Neural crest cell (in vitro differentiated cells): ENCODE measurements at regions not wholly inside any gene's neighbourhood (a gene's known extent, or its start where the extent isn't known, plus 50 kb on each side); places are given as distances from the start of the nearest gene placed in this dataset.

Experiments
- DNase-seq: peaks from one replicate; pipeline ENCODE4 v3.0.0; 2021; ENCODE audit warnings: low read depth, mixed read lengths, low spot score
- H3K27ac Mint-ChIP-seq: one replicate; pipeline ENCODE4 v1.8.0; 2021; ENCODE audit warnings: mild to moderate bottlenecking, mixed read lengths; ENCODE audit not compliant: unreplicated experiment
- H3K27me3 Mint-ChIP-seq: 2 replicates; pipeline ENCODE4 v1.8.0; 2021; ENCODE audit warnings: low read depth, mild to moderate bottlenecking, mixed read lengths
- H3K36me3 Mint-ChIP-seq: 2 replicates; pipeline ENCODE4 v1.8.0; 2021; ENCODE audit warnings: low read depth, mild to moderate bottlenecking, mixed read lengths
- H3K4me1 Mint-ChIP-seq: 2 replicates; pipeline ENCODE4 v1.8.0; 2021; ENCODE audit warnings: mixed read lengths
- H3K4me3 Mint-ChIP-seq: one replicate; pipeline ENCODE4 v1.8.0; 2021; ENCODE audit warnings: mild to moderate bottlenecking, mixed read lengths
- H3K9me3 Mint-ChIP-seq: 2 replicates; pipeline ENCODE4 v1.8.0; 2021; ENCODE audit warnings: mixed read lengths
- CTCF ChIP-seq: fragments of 200-600 bp; sonication (generic); conservative IDR thresholded peaks from 2 replicates; pipeline ENCODE4 v1.5.0; 2021; ENCODE audit warnings: antibody characterized with exemption, mild to moderate bottlenecking

GRCh38 chr4:178090640-178091411 lies 648.6 kb upstream of the AGA start:
- no peaks in the 10 kb centered on the region for H3K36me3 Mint-ChIP-seq
- H3K4me1 Mint-ChIP-seq = no peaks in the 10 kb centered on the region
- DNase-seq = no peak
- no peaks in the 10 kb centered on the region for H3K27me3 Mint-ChIP-seq
- no peaks in the 10 kb centered on the region for H3K9me3 Mint-ChIP-seq
- no peak overlapping the region for H3K4me3 Mint-ChIP-seq
- H3K27ac Mint-ChIP-seq = no peak overlapping the region
- TF ChIP-seq CTCF = no peak

GRCh38 chr4:178102139-178102538 lies 659.9 kb upstream of the AGA start:
- no peaks in the 10 kb centered on the region for H3K9me3 Mint-ChIP-seq
- no peaks in the 10 kb centered on the region for H3K36me3 Mint-ChIP-seq
- H3K4me1 Mint-ChIP-seq = no peaks in the 10 kb centered on the region
- DNase-seq = no peak
- H3K4me3 Mint-ChIP-seq = no peak overlapping the region
- no peak for TF ChIP-seq CTCF
- no peaks in the 10 kb centered on the region for H3K27me3 Mint-ChIP-seq
- no peak overlapping the region for H3K27ac Mint-ChIP-seq

DNA sequence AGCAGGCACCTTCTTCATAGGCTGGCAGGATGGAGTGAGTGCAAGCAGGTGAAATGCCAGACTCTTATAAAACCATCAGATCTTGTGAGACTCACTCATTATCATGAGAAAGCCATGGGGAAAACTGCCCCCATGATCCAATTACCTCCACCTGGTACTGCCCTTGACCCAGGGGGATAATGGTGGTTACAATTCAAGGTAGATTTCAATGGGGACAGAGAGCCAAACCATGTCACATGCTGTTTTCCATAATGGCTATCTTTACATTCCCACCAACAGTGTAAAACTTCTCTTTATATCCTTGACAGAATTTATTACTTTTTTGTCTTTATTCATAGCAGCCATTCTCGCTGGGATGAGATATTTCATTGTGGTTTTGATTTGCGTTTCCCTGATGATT lies 663.0 kb upstream of the AGA start:
- H3K9me3 Mint-ChIP-seq = no peaks in the 10 kb centered on the region
- H3K27ac Mint-ChIP-seq = no peak overlapping the region
- no peaks in the 10 kb centered on the region for H3K36me3 Mint-ChIP-seq
- TF ChIP-seq CTCF = no peak
- no peak for DNase-seq
- H3K4me1 Mint-ChIP-seq = no peaks in the 10 kb centered on the region
- no peaks in the 10 kb centered on the region for H3K27me3 Mint-ChIP-seq
- H3K4me3 Mint-ChIP-seq = no peak overlapping the region

GRCh38 chr4:178136736-178137345 lies 694.6 kb upstream of the AGA start:
- DNase-seq = no peak
- Mint-ChIP-seq H3K4me3 (no peak overlapping the region), H3K36me3 (no peaks in the 10 kb centered on the region), H3K27ac (no peak overlapping the region), H3K4me1 (peaks cover 4% of the 10 kb centered on the region), H3K27me3 (no peaks in the 10 kb centered on the region), H3K9me3 (no peaks in the 10 kb centered on the region)
- no peak for TF ChIP-seq CTCF

DNA sequence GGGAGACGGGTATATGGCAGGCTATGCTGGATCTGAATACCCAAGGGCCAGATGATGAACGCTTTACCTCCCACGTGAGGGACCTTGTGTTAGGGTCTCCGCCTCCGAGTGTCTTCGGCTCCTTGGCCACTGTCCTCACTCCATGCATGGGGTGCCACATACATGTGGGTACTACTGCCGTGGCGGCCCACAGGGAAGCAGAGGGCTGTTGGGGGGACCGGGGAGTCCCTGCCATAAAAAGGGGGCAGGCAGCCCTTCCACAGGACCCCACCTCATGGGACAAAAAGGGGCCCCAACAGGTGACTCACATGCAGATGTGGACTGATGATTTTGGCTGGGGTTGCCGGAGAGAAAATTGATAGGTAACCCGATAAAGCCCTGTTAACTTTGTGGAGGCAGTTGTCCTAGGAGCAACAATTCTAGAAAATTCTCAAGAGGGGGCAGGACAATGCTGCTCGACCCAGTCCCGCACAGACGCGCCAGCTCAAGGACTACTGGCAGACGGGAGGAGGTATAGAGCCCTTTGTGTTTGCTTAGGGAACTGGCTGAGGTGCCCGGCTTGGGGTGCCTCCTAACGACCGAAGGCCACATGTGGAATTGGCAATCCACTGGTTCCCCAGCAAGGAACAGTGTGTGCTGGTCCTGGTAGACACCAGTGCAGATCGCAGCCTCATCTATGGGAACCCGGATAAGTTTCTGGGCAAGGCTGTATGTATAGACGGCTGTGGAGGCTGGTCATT lies 695.7 kb upstream of the AGA start:
- no peak for TF ChIP-seq CTCF
- Mint-ChIP-seq H3K27me3 (no peaks in the 10 kb centered on the region), H3K27ac (no peak overlapping the region), H3K4me3 (no peak overlapping the region), H3K4me1 (peaks cover 4% of the 10 kb centered on the region), H3K9me3 (peaks cover 1% of the 10 kb centered on the region), H3K36me3 (no peaks in the 10 kb centered on the region)
- no peak for DNase-seq
